A673 (cell line): ENCODE measurements at regions not wholly inside any gene's neighbourhood (a gene's known extent, or its start where the extent isn't known, plus 50 kb on each side); places are given as distances from the start of the nearest gene placed in this dataset.

Experiments used
- CTCF ChIP-seq: fragments of 300-800, 200-600 bp; sonication (generic); conservative IDR thresholded peaks from 2 replicates; pipeline ENCODE4 v1.5.1; 2017; ENCODE audit warnings: low read depth, mild to moderate bottlenecking, antibody characterized with exemption, low read length, moderate library complexity, mixed read lengths
- EZH2 ChIP-seq: fragments of 200-600 bp; sonication (generic); IDR thresholded peaks from 2 replicates; pipeline ENCODE4 v1.6.1; 2017; ENCODE audit warnings: borderline replicate concordance, low read depth, mild to moderate bottlenecking, mixed read lengths, antibody characterized with exemption, low read length; ENCODE audit not compliant: poor library complexity, severe bottlenecking

- TF ChIP-seq CTCF (no peak), EZH2 (no peak)
Observed at GRCh38 chr22:48779661-48780596, 1047.7 kb downstream of the BRD1 start.
